22Rv1 (cell line): ENCODE measurements at regions not wholly inside any gene's neighbourhood (a gene's known extent, or its start where the extent isn't known, plus 50 kb on each side); places are given as distances from the start of the nearest gene placed in this dataset.
"Not testable (repeated sequence)": the region's sequence is repeated elsewhere in the genome, so short reads cannot be mapped to it uniquely, and the experiment has no call there.

ENCODE experiments used
- CTCF ChIP-seq: fragments of 450-650 bp; IDR thresholded peaks from 2 replicates; pipeline ENCODE4 v1.5.1; 2017; ENCODE audit warnings: mild to moderate bottlenecking
- ZFX ChIP-seq: fragments of 450-650 bp; IDR thresholded peaks from 2 replicates; pipeline ENCODE4 v1.6.1; 2017; ENCODE audit warnings: antibody characterized with exemption, borderline replicate concordance

- TF ChIP-seq CTCF: peak; percentile 78
- TF ChIP-seq ZFX: not testable (repeated sequence)
Measured at GRCh38 chr17:30714825-30715622, 109.5 kb downstream of the CRLF3 start.
